A673 (cell line): ENCODE measurements at regions not wholly inside any gene's neighbourhood (a gene's known extent, or its start where the extent isn't known, plus 50 kb on each side); places are given as distances from the start of the nearest gene placed in this dataset.

Experiments used
- EZH2 ChIP-seq: fragments of 200-600 bp; sonication (generic); IDR thresholded peaks from 2 replicates; pipeline ENCODE4 v1.6.1; 2017; ENCODE audit warnings: borderline replicate concordance, low read depth, mild to moderate bottlenecking, mixed read lengths, antibody characterized with exemption, low read length; ENCODE audit not compliant: poor library complexity, severe bottlenecking
- TF ChIP-seq, protein P1 (sequence below): fragments of 300-800, 200-600 bp; sonication (generic); conservative IDR thresholded peaks from 2 replicates; pipeline ENCODE4 v1.5.1; 2017; ENCODE audit warnings: low read depth, mild to moderate bottlenecking, antibody characterized with exemption, low read length, moderate library complexity, mixed read lengths

DNA sequence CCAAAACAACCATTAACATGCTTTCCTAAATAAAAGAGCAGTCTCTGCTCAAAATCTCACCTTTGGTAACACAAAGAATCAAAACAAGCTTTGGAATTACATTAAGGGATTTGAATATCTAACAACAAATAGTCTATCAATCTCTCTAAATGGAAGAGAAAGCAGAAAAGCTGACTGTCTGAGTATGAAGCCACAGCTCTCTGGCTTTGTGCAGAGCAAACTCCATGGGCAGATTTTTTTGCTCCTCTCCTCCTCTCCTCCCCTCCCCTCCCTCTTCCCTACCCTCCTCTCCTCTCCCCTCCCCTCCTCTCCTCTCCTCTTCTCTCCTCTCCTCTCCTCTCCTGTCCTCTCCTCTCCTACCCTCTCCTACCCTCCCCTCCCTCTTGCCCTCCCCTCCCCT, 329.5 kb upstream of the ETAA1 start:
- TF ChIP-seq EZH2, result no peak
- TF ChIP-seq, protein P1, sequence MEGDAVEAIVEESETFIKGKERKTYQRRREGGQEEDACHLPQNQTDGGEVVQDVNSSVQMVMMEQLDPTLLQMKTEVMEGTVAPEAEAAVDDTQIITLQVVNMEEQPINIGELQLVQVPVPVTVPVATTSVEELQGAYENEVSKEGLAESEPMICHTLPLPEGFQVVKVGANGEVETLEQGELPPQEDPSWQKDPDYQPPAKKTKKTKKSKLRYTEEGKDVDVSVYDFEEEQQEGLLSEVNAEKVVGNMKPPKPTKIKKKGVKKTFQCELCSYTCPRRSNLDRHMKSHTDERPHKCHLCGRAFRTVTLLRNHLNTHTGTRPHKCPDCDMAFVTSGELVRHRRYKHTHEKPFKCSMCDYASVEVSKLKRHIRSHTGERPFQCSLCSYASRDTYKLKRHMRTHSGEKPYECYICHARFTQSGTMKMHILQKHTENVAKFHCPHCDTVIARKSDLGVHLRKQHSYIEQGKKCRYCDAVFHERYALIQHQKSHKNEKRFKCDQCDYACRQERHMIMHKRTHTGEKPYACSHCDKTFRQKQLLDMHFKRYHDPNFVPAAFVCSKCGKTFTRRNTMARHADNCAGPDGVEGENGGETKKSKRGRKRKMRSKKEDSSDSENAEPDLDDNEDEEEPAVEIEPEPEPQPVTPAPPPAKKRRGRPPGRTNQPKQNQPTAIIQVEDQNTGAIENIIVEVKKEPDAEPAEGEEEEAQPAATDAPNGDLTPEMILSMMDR, result no peak
